Mammary epithelial cell (primary cell): ENCODE measurements at regions not wholly inside any gene's neighbourhood (a gene's known extent, or its start where the extent isn't known, plus 50 kb on each side); places are given as distances from the start of the nearest gene placed in this dataset.

Source experiments
- CTCF ChIP-seq, 2 donors: IDR thresholded peaks in 1 of 2; conservative IDR thresholded peaks in 1 of 2; 2 replicates each; pipeline ENCODE4 v1.5.1; 2011 to 2012; ENCODE audit warnings: inconsistent platforms in 2 of 2, low read length in 2 of 2, mild to moderate bottlenecking in 2 of 2, control low read depth in 1 of 2, low read depth in 1 of 2; ENCODE audit not compliant: insufficient read depth in 1 of 2; ENCODE audit errors: extremely low read depth in 1 of 2
- EZH2 ChIP-seq: IDR thresholded peaks from 2 replicates; pipeline ENCODE4 v1.6.1; 2012; ENCODE audit warnings: low read length, inconsistent platforms, borderline replicate concordance

- TF ChIP-seq CTCF (conservative IDR thresholded peaks at IDR 0.05 in 1 of 2, IDR thresholded peaks at IDR 0.05 in 1 of 2; ENCODE audit: extremely low read depth in 1 of 2, insufficient read depth in 1 of 2, low read depth in 1 of 2, low read length in 2 of 2) = no peak
- no peak for TF ChIP-seq EZH2
Observed at GRCh38 chr11:129723146-129723760, 92.4 kb upstream of the TMEM45B start.
